WI38 (cell line): ENCODE measurements at regions not wholly inside any gene's neighbourhood (a gene's known extent, or its start where the extent isn't known, plus 50 kb on each side); places are given as distances from the start of the nearest gene placed in this dataset.

ENCODE experiments used
- H3K4me3 ChIP-seq: 2 replicates; pipeline ENCODE4 v1.5.1; 2011; ENCODE audit warnings: low read depth, mild to moderate bottlenecking, control low read depth, low read length
- TF ChIP-seq, protein P1 (sequence below): IDR thresholded peaks from 2 replicates; pipeline ENCODE4 v1.5.1; 2012; ENCODE audit warnings: low read depth, mild to moderate bottlenecking, control low read depth, low read length

DNA sequence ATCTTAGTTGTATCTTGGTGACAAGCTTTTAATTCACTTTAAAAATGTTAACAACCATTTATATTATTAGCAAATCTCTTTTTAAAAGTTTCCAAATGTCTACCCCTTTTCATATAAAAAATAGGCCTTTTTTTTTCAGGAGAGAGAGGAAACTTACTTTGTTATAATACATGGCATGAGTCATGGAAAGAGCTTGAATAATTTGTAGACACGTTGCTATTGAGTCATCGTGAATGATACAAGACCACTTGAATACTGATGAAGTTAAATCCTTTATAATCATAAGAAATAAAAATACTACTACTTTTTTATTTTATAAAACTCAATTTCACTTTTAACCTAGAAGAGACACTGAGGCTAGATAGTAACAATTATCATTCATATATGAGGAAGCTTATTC, 70.3 kb upstream of the BBX start:
- TF ChIP-seq, protein P1, sequence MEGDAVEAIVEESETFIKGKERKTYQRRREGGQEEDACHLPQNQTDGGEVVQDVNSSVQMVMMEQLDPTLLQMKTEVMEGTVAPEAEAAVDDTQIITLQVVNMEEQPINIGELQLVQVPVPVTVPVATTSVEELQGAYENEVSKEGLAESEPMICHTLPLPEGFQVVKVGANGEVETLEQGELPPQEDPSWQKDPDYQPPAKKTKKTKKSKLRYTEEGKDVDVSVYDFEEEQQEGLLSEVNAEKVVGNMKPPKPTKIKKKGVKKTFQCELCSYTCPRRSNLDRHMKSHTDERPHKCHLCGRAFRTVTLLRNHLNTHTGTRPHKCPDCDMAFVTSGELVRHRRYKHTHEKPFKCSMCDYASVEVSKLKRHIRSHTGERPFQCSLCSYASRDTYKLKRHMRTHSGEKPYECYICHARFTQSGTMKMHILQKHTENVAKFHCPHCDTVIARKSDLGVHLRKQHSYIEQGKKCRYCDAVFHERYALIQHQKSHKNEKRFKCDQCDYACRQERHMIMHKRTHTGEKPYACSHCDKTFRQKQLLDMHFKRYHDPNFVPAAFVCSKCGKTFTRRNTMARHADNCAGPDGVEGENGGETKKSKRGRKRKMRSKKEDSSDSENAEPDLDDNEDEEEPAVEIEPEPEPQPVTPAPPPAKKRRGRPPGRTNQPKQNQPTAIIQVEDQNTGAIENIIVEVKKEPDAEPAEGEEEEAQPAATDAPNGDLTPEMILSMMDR: no peak
- H3K4me3 ChIP-seq: no peak overlapping the region

DNA sequence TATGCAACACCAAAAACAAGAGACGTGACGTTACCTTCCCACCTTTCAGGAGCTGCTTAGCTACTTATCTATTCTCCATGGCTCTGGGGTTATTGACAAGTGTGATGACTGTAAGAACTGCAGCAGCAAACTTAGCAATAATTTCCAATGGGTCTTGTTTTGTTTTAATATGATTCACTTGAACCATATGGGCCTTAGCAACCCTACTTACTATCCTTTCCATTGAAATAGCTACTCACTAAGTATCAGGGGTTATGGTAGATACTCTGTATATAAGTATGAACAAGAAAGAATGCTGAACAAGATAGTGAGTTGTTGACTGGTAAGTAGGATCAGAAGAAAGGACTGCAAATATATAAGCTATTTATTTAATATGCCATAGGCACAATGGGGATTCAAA, 69.3 kb upstream of the BBX start:
- TF ChIP-seq, protein P1: no peak
- no peak overlapping the region for H3K4me3 ChIP-seq

DNA sequence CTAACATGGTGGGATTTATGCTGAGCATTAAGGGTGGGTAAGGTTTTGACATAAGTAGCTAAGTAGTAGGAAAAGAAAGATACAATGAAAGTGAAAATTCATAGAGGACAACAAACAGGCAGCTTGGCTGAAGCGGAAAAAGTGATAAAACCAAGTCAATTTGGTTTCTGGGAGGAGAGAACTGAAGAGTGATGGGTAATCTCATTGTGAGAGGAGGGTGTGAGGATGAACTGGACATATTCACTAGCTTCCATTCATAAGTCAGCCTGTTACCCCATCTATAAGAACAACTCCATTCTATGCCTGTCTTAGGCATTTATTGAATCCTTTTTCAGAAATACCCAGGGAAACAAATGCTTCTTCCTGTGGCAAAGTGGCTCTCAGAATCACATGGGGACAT, 67.1 kb upstream of the BBX start:
- TF ChIP-seq, protein P1: no peak
- no peak overlapping the region for H3K4me3 ChIP-seq

DNA sequence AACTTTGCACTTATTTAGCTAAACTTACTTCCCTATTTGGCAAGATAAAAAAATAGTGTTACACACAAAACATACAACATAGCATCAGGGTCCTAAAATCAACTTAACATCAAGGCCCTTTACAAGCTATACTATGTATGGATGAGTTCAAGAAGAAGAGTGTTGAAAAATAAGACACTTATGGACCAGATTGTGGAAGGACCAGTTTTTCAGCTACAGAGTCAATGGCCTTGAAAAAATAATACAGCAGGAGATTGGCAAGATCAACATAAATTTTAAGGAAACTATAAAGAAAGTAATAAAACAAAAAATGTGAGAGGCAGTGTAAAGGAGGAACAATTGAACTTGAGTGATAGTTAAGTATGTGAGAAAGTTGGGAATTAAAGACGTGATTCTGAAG, 66.3 kb upstream of the BBX start:
- TF ChIP-seq, protein P1: no peak
- no peak overlapping the region for H3K4me3 ChIP-seq

DNA sequence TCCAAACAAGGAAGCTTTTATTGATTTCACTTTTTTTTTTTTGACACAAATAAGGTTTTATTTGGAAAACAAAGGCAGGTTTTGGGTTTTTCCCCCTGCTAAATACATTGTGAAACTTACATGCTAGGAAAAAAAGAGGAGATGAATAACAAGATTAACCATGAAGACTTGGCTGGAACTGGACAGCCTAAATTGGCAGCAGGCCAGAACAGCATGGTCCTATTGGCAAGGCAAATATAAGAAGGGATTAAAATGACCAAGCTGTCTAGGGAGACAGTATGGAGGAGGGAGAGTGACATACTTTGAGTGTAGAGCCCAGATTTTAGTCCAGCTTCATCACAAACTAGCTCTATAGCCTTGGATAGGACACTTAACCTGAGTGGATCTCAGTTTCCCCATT, 63.9 kb upstream of the BBX start:
- H3K4me3 ChIP-seq: no peak overlapping the region
- TF ChIP-seq, protein P1: no peak

DNA sequence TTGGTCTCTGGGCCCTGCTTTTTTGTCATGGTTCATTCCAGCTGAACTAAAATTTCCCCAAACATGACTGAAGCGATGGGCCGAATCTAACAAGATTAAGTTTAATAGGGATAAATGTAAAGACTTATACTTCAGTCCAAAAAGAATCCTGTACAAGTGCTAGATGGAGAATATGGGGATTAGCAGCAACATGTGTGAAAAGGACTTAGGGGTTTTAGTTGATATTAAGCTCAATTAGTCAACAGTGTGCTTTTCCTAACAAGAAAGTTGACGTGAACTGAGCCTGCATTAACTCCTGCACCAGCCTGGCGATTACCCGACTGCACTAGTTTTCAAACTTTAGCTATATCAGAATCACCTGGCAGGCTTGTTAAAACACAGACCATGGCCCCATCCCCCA, 61.0 kb upstream of the BBX start:
- no peak overlapping the region for H3K4me3 ChIP-seq
- TF ChIP-seq, protein P1: no peak

DNA sequence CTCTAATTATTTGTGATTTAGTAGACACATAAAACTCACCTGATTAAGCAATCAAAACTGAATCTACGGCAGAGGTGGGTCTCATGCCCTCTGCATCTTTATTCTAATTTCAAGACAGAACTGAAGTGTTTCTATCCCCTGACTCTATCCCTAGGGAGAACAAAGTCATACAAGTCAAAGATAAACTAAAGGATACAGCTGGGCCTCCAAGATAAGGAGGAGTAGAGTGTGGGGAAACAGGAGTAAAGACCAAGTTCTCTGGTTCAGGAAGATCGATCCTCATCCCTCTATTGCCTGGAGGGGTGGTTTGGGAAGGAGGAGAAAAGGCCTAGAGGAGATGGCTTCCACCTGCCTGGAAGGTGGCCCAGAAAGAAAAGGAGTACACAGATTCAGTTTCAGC, 58.7 kb upstream of the BBX start:
- H3K4me3 ChIP-seq: no peak overlapping the region
- TF ChIP-seq, protein P1: no peak
